SK-N-SH (cell line): ENCODE measurements at regions not wholly inside any gene's neighbourhood (a gene's known extent, or its start where the extent isn't known, plus 50 kb on each side); places are given as distances from the start of the nearest gene placed in this dataset.
A peak's percentile ranks its signal among the peaks of the same experiment; 100 is the strongest.

Experiments used
- CTCF ChIA-PET: fragments of 300-600, 350-600 bp; formaldehyde crosslinking; extraction: SDS; loops from one replicate; lab custom pipeline; 2021; lab: Yijun Ruan, JAX
- POLR2A ChIA-PET: fragments of 350-600 bp; sonication (Branson Sonifier 250); formaldehyde crosslinking; extraction: SDS; loops from one replicate; lab custom pipeline; 2020; ENCODE audit warnings: antibody characterized with exemption, inconsistent platforms; lab: Yijun Ruan, JAX
- DNase-seq: peaks from one replicate; pipeline ENCODE4 v3.0.0; 2012
- H2AFZ ChIP-seq: fragments of 200-600 bp; sonication (generic); 2 replicates; pipeline ENCODE4 v1.8.1; 2016; ENCODE audit warnings: antibody characterized with exemption, mild to moderate bottlenecking, low read depth
- H3F3A ChIP-seq: fragments of 200-600 bp; sonication (generic); replicated peaks from 2 replicates; pipeline ENCODE3; 2016; ENCODE audit warnings: antibody characterized with exemption, mild to moderate bottlenecking; ENCODE audit not compliant: insufficient read depth
- H3K27ac ChIP-seq, 2 experiments: fragments of 200-500 bp in 1 of 2; fragments of 200-600 bp in 1 of 2; sonication (Bioruptor generic) in 1 of 2; sonication (generic), shearing (Covaris generic) in 1 of 2; 2 replicates each; pipeline versions ENCODE4 v1.5.1 to v1.6.1; 2014 to 2016; ENCODE audit warnings: low read depth in 2 of 2, inconsistent platforms in 1 of 2, low read length in 1 of 2, mild to moderate bottlenecking in 1 of 2, mixed read lengths in 1 of 2
- H3K27me3 ChIP-seq: fragments of 200-600 bp; sonication (generic), shearing (Covaris generic); 2 replicates; pipeline ENCODE4 v1.6.1; 2016; ENCODE audit warnings: mixed run types; ENCODE audit not compliant: insufficient read depth
- H3K36me3 ChIP-seq, 2 experiments: fragments of 200-500 bp in 1 of 2; fragments of 200-600 bp in 1 of 2; sonication (Bioruptor generic) in 1 of 2; sonication (generic) in 1 of 2; replicated peaks in 1 of 2; 2 replicates each; pipeline versions ENCODE3 to v1.5.1; 2014 to 2016; ENCODE audit warnings: low read length in 1 of 2, mild to moderate bottlenecking in 1 of 2; ENCODE audit not compliant: insufficient read depth in 2 of 2, control insufficient read depth in 1 of 2
- H3K4me1 ChIP-seq, 2 experiments: fragments of 200-500 bp in 1 of 2; fragments of 200-600 bp in 1 of 2; sonication (Bioruptor generic) in 1 of 2; sonication (generic), shearing (Covaris generic) in 1 of 2; 2 replicates each; pipeline versions ENCODE4 v1.5.1 to v1.6.1; 2014 to 2016; ENCODE audit warnings: low read depth in 1 of 2, low read length in 1 of 2, mixed run types in 1 of 2; ENCODE audit not compliant: insufficient read depth in 2 of 2, control insufficient read depth in 1 of 2
- H3K4me2 ChIP-seq: fragments of 200-600 bp; sonication (generic), shearing (Covaris generic); 2 replicates; pipeline ENCODE4 v1.6.1; 2017; ENCODE audit warnings: mixed run types
- H3K4me3 ChIP-seq, 2 experiments: fragments of 200-500 bp in 1 of 2; fragments of 200-600 bp in 1 of 2; sonication (Bioruptor generic) in 1 of 2; sonication (generic), shearing (Covaris generic) in 1 of 2; 2 replicates each; pipeline versions ENCODE4 v1.5.1 to v1.8.1; 2014 to 2016; ENCODE audit warnings: low read depth in 2 of 2, inconsistent platforms in 1 of 2, low read length in 1 of 2, mild to moderate bottlenecking in 1 of 2, mixed read lengths in 1 of 2, moderate library complexity in 1 of 2
- H3K79me2 ChIP-seq: fragments of 200-600 bp; sonication (generic); 2 replicates; pipeline ENCODE4 v1.8.1; 2017; ENCODE audit warnings: mild to moderate bottlenecking; ENCODE audit not compliant: insufficient read depth
- H3K9ac ChIP-seq: fragments of 200-600 bp; sonication (generic); 2 replicates; pipeline ENCODE4 v1.6.1; 2017; ENCODE audit warnings: mixed run types
- H3K9me2 ChIP-seq: fragments of 200-600 bp; sonication (generic); 2 replicates; pipeline ENCODE4 v1.6.1; 2017; ENCODE audit warnings: mixed run types
- H3K9me3 ChIP-seq: fragments of 200-600 bp; sonication (generic); 2 replicates; pipeline ENCODE4 v1.6.1; 2017; ENCODE audit warnings: mixed run types, mild to moderate bottlenecking, moderate library complexity
- H4K20me1 ChIP-seq: fragments of 200-600 bp; sonication (generic); 2 replicates; pipeline ENCODE4 v1.6.1; 2017; ENCODE audit warnings: mild to moderate bottlenecking, mixed run types; ENCODE audit not compliant: insufficient read depth
- CTCF ChIP-seq: fragments of 200-600 bp; sonication (generic); IDR thresholded peaks from 2 replicates; pipeline ENCODE4 v1.6.1; 2017; ENCODE audit warnings: antibody characterized with exemption, mild to moderate bottlenecking, moderate library complexity
- ELF1 ChIP-seq: IDR thresholded peaks from 2 replicates; pipeline ENCODE4 v1.4.0; 2012
- EP300 ChIP-seq, 2 experiments: IDR thresholded peaks; 2 replicates each; pipeline versions ENCODE4 v1.4.0 to v1.6.1; 2012; ENCODE audit warnings: borderline replicate concordance in 1 of 2, low read depth in 1 of 2, low read length in 1 of 2
- EZH2phosphoT487 ChIP-seq: fragments of 200-600 bp; sonication (generic); IDR thresholded peaks from 2 replicates; pipeline ENCODE4 v1.6.1; 2017; ENCODE audit warnings: low read depth, mixed run types, mild to moderate bottlenecking, antibody characterized with exemption, moderate library complexity, borderline replicate concordance
- FOSL2 ChIP-seq: IDR thresholded peaks from 2 replicates; pipeline ENCODE4 v1.4.0; 2012; ENCODE audit warnings: low read depth, mild to moderate bottlenecking, moderate library complexity, borderline replicate concordance
- FOXM1 ChIP-seq: IDR thresholded peaks from 2 replicates; pipeline ENCODE4 v1.4.0; 2012; ENCODE audit warnings: low read depth, mild to moderate bottlenecking
- GABPA ChIP-seq: IDR thresholded peaks from 2 replicates; pipeline ENCODE4 v1.4.0; 2012; ENCODE audit warnings: low read depth, mild to moderate bottlenecking
- MEF2A ChIP-seq: IDR thresholded peaks from 2 replicates; pipeline ENCODE4 v1.4.0; 2012; ENCODE audit warnings: low read depth, borderline replicate concordance
- MXI1 ChIP-seq: IDR thresholded peaks from 2 replicates; pipeline ENCODE4 v1.6.1; 2012; ENCODE audit warnings: mild to moderate bottlenecking, low read depth, low read length, improper control_type of control experiment
- NFIC ChIP-seq: IDR thresholded peaks from 2 replicates; pipeline ENCODE4 v1.4.0; 2012; ENCODE audit warnings: borderline replicate concordance
- RCOR1 ChIP-seq: fragments of 150-350 bp; IDR thresholded peaks from 2 replicates; pipeline ENCODE4 v1.6.1; 2017; ENCODE audit warnings: antibody characterized with exemption, low read length
- RXRA ChIP-seq: IDR thresholded peaks from 2 replicates; pipeline ENCODE4 v1.4.0; 2012; ENCODE audit warnings: low read depth, mild to moderate bottlenecking, borderline replicate concordance
- SIN3A ChIP-seq: IDR thresholded peaks from 2 replicates; pipeline ENCODE4 v1.6.1; 2012; ENCODE audit warnings: low read depth, mild to moderate bottlenecking, low read length, moderate library complexity, borderline replicate concordance
- TAF1 ChIP-seq: IDR thresholded peaks from 2 replicates; pipeline ENCODE4 v1.6.1; 2012; ENCODE audit warnings: low read depth, mild to moderate bottlenecking, low read length, moderate library complexity, borderline replicate concordance
- TEAD4 ChIP-seq: IDR thresholded peaks from 2 replicates; pipeline ENCODE4 v1.4.0; 2012; ENCODE audit warnings: mild to moderate bottlenecking, borderline replicate concordance; ENCODE audit not compliant: insufficient read depth
- WGBS: methylation state at CpG from one replicate; pipeline ENCODE4 v1.1.6; 2017; ENCODE audit warnings: low lambda C conversion rate; 5-methylcytosine and 5-hydroxymethylcytosine counted together
- TF ChIP-seq, protein P1 (sequence below): fragments of 150-350 bp; IDR thresholded peaks from 2 replicates; pipeline ENCODE4 v1.6.1; 2017; ENCODE audit warnings: antibody characterized with exemption, low read length, low read depth, borderline replicate concordance

DNA sequence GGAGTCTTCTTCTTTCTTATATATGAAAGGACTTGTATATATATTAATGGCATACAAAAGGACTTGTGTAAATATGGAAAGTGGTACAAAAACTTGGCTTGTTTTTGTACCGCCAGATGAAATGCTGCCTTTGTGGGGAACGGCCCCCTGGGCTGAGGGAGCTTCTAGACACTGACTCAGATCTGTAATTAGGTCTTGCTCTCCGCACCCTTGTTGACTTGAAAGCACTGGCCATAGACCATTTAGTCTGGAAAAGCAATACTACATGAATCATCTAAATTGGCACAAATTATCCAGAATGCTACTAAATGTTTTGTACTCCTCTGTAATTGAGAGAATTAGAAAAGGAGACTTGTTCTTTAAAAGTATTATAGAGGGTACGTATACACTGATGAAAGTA, 399.9 kb upstream of the RGS6 start:
- Histone ChIP-seq H3K9me3 (no peaks in the 10 kb centered on the region), H2AFZ (no peak overlapping the region), H3K27me3 (no peaks in the 10 kb centered on the region), H4K20me1 (no peaks in the 10 kb centered on the region), H3K9me2 (no peaks in the 10 kb centered on the region), H3K9ac (no peak overlapping the region), H3F3A (peaks cover 18% of the 10 kb centered on the region), H3K79me2 (peaks cover 24% of the 10 kb centered on the region), H3K27ac (peak overlapping the region; percentile 40 to 70; a peak in 3 of 4 replicates), H3K36me3 (peaks cover 0 to 2% of the 10 kb centered on the region in 2 experiments), H3K4me3 (0 out of 4 replicates have a peak overlapping the region, but pooled peaks of 1 of the 2 experiments have one; percentile 1), H3K4me1 (peaks cover 14 to 30% of the 10 kb centered on the region in 2 experiments; a peak in 3 of 4 replicates), H3K4me2 (peak overlapping the region; percentile 45; the same call in 1 of the 2 replicates)
- no peak for TF ChIP-seq TEAD4
- TF ChIP-seq NFIC, result peak; percentile 15; the same call in 1 of the 2 replicates
- peak; percentile 37; the same call in 1 of the 2 replicates for TF ChIP-seq FOSL2
- DNase-seq, result no peak
- CTCF ChIA-PET, result no interaction called here
- 38% methylated on average over 4 of the region's 4 CpGs for WGBS
- POLR2A ChIA-PET, result no interaction called here

- no peaks in the 10 kb centered on the region for H3K9me3 ChIP-seq
- H3K27ac ChIP-seq, result peak overlapping the region; percentile 40 to 70; a peak in 3 of 4 replicates
- H3F3A ChIP-seq, result peaks cover 18% of the 10 kb centered on the region
- H3K27me3 ChIP-seq, result no peaks in the 10 kb centered on the region
- CTCF ChIA-PET, result no interaction called here
- TF ChIP-seq RXRA (no peak), TAF1 (no peak), FOXM1 (no peak), MEF2A (no peak), ELF1 (no peak), EP300 (IDR thresholded peaks at IDR 0.05; ENCODE audit: borderline replicate concordance in 1 of 2, low read depth in 1 of 2, low read length in 1 of 2) (no peak), RCOR1 (no peak), MXI1 (no peak), SIN3A (no peak), CTCF (no peak), EZH2phosphoT487 (no peak), FOSL2 (no peak), GABPA (no peak)
- TF ChIP-seq, protein P1, sequence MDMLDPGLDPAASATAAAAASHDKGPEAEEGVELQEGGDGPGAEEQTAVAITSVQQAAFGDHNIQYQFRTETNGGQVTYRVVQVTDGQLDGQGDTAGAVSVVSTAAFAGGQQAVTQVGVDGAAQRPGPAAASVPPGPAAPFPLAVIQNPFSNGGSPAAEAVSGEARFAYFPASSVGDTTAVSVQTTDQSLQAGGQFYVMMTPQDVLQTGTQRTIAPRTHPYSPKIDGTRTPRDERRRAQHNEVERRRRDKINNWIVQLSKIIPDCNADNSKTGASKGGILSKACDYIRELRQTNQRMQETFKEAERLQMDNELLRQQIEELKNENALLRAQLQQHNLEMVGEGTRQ, result no peak
- H3K4me3 ChIP-seq, result 0 out of 4 replicates have a peak overlapping the region, but pooled peaks of 1 of the 2 experiments have one; percentile 1
- no peak overlapping the region; the same call in 1 of the 2 replicates for H3K9ac ChIP-seq
- H4K20me1 ChIP-seq, result no peaks in the 10 kb centered on the region
- POLR2A ChIA-PET, result no interaction called here
- H3K36me3 ChIP-seq, result peaks cover 0 to 2% of the 10 kb centered on the region in 2 experiments
- H3K9me2 ChIP-seq, result no peaks in the 10 kb centered on the region
- DNase-seq, result no peak
- H2AFZ ChIP-seq, result no peak overlapping the region
- peaks cover 22% of the 10 kb centered on the region for H3K79me2 ChIP-seq
- H3K4me1 ChIP-seq, result peaks cover 14 to 35% of the 10 kb centered on the region in 2 experiments; a peak in 3 of 4 replicates
- H3K4me2 ChIP-seq, result peak overlapping the region; percentile 45; the same call in 1 of the 2 replicates
- 63% methylated on average over 3 of the region's 3 CpGs for WGBS
Observed at GRCh38 chr14:71532790-71533189, 399.4 kb upstream of the RGS6 start.
